ENCODE measurements at regions not wholly inside any gene's neighbourhood (a gene's known extent, or its start where the extent isn't known, plus 50 kb on each side); places are given as distances from the start of the nearest gene placed in this dataset.

GRCh38 chr4:112751447-112751846 is 114.5 kb downstream of the LARP7 start:
- no peak overlapping the region for H3K4me3 ChIP-seq (replicated peaks in 1 of 2; ENCODE audit: low read depth in 2 of 2, low read length in 2 of 2)
- no peak for DNase-seq (ENCODE audit: low read depth in 2 of 2)
- TF ChIP-seq CTCF (IDR thresholded peaks at IDR 0.05; ENCODE audit: low read depth, low read length): no peak

GRCh38 chr4:112752061-112752460 is 115.1 kb downstream of the LARP7 start:
- no peak for DNase-seq (ENCODE audit: low read depth in 2 of 2)
- no peak for TF ChIP-seq CTCF (IDR thresholded peaks at IDR 0.05; ENCODE audit: low read depth, low read length)

GRCh38 chr4:112752510-112752909 is 115.6 kb downstream of the LARP7 start:
- TF ChIP-seq CTCF (IDR thresholded peaks at IDR 0.05; ENCODE audit: low read depth, low read length): no peak
- DNase-seq (ENCODE audit: low read depth in 2 of 2): no peak

More at GRCh38 chr4:112752061-112752460, 115.1 kb downstream of the LARP7 start:
- H3K4me3 ChIP-seq (replicated peaks in 1 of 2; ENCODE audit: low read depth in 2 of 2, low read length in 2 of 2): no peak overlapping the region

GRCh38 chr4:112753333-112753732 is 116.4 kb downstream of the LARP7 start:
- TF ChIP-seq CTCF (IDR thresholded peaks at IDR 0.05; ENCODE audit: low read depth, low read length): no peak
- DNase-seq (ENCODE audit: low read depth in 2 of 2): no peak
- no peak overlapping the region for H3K4me3 ChIP-seq (replicated peaks in 1 of 2; ENCODE audit: low read depth in 2 of 2, low read length in 2 of 2)

More at GRCh38 chr4:112752510-112752909, 115.6 kb downstream of the LARP7 start:
- no peak overlapping the region for H3K4me3 ChIP-seq (replicated peaks in 1 of 2; ENCODE audit: low read depth in 2 of 2, low read length in 2 of 2)

- TF ChIP-seq CTCF (IDR thresholded peaks at IDR 0.05; ENCODE audit: low read depth, low read length): no peak
- no peak overlapping the region for H3K4me3 ChIP-seq (replicated peaks in 1 of 2; ENCODE audit: low read depth in 2 of 2, low read length in 2 of 2)
- no peak for DNase-seq (ENCODE audit: low read depth in 2 of 2)
Observed at GRCh38 chr4:112759313-112759712, 122.4 kb downstream of the LARP7 start.

GRCh38 chr4:112765317-112765974 is 128.5 kb downstream of the LARP7 start:
- peak; percentile 50 for TF ChIP-seq CTCF (IDR thresholded peaks at IDR 0.05; ENCODE audit: low read depth, low read length)
- DNase-seq (ENCODE audit: low read depth in 2 of 2): peak; percentile 25 to 36
- H3K4me3 ChIP-seq (replicated peaks in 1 of 2; ENCODE audit: low read depth in 2 of 2, low read length in 2 of 2): no peak overlapping the region

- peak; percentile 56 for TF ChIP-seq CTCF (IDR thresholded peaks at IDR 0.05; ENCODE audit: low read depth, low read length)
- peak; percentile 48 to 52 for DNase-seq (ENCODE audit: low read depth in 2 of 2)
- no peak overlapping the region for H3K4me3 ChIP-seq (replicated peaks in 1 of 2; ENCODE audit: low read depth in 2 of 2, low read length in 2 of 2)
Observed at GRCh38 chr4:112766422-112766821, 129.5 kb downstream of the LARP7 start.

All from cardiac fibroblast (primary cell).